ENCODE measurements at regions not wholly inside any gene's neighbourhood (a gene's known extent, or its start where the extent isn't known, plus 50 kb on each side); places are given as distances from the start of the nearest gene placed in this dataset.

- no peak overlapping the region for H3K27ac ChIP-seq (replicated peaks in 1 of 4)
- peak; percentile 12 for DNase-seq (ENCODE audit: extremely low spot score)
- H3K27me3 ChIP-seq = no peaks in the 10 kb centered on the region
- H3K36me3 ChIP-seq = no peaks in the 10 kb centered on the region
- intact Hi-C loops (cut with DNase I) = no loop called here
- H3K9me3 ChIP-seq = peaks cover 0 to 8% (median 0%) of the 10 kb centered on the region in 4 donors
- H3K4me3 ChIP-seq = no peak overlapping the region
- peaks cover 13 to 21% (median 20%) of the 10 kb centered on the region in 4 donors for H3K4me1 ChIP-seq
- no peak for TF ChIP-seq EP300 (IDR thresholded peaks at IDR 0.05)
- TF ChIP-seq CTCF (IDR thresholded peaks at IDR 0.05) = no peak
- TF ChIP-seq POLR2AphosphoS5 (IDR thresholded peaks at IDR 0.05) = no peak
- no peak for TF ChIP-seq POLR2A (IDR thresholded peaks at IDR 0.05; ENCODE audit: low read depth)
- 75% methylated on average over 4 of the region's 4 CpGs for WGBS
These were observed 154.5 kb downstream of the CD83 start for GRCh38 chr6:14271789-14272736.

- 90% methylated on average over 1 of the region's 1 CpG for WGBS
- H3K27ac ChIP-seq (replicated peaks in 1 of 4) = no peak overlapping the region
- TF ChIP-seq POLR2AphosphoS5 (IDR thresholded peaks at IDR 0.05) = no peak
- TF ChIP-seq CTCF (IDR thresholded peaks at IDR 0.05) = no peak
- TF ChIP-seq EP300 (IDR thresholded peaks at IDR 0.05) = no peak
- TF ChIP-seq POLR2A (IDR thresholded peaks at IDR 0.05; ENCODE audit: low read depth) = no peak
- peaks cover 0 to 8% (median 0%) of the 10 kb centered on the region in 4 donors for H3K9me3 ChIP-seq
- no peak for DNase-seq (ENCODE audit: extremely low spot score)
- H3K4me3 ChIP-seq = no peak overlapping the region
- intact Hi-C loops (cut with DNase I) = no loop called here
- H3K27me3 ChIP-seq = no peaks in the 10 kb centered on the region
- H3K36me3 ChIP-seq = no peaks in the 10 kb centered on the region
- H3K4me1 ChIP-seq = peaks cover 13 to 21% (median 20%) of the 10 kb centered on the region in 4 donors
These were observed 155.1 kb downstream of the CD83 start for GRCh38 chr6:14272737-14273085.

GRCh38 chr6:14273191-14273590 is 155.6 kb downstream of the CD83 start:
- no peak overlapping the region for H3K4me3 ChIP-seq
- DNase-seq (ENCODE audit: extremely low spot score) = peak; percentile 66
- WGBS = 85% methylated on average over 8 of the region's 8 CpGs
- peaks cover 13 to 21% (median 20%) of the 10 kb centered on the region in 4 donors for H3K4me1 ChIP-seq
- TF ChIP-seq EP300 (IDR thresholded peaks at IDR 0.05) = no peak
- no peak for TF ChIP-seq POLR2A (IDR thresholded peaks at IDR 0.05; ENCODE audit: low read depth)
- TF ChIP-seq POLR2AphosphoS5 (IDR thresholded peaks at IDR 0.05) = no peak
- TF ChIP-seq CTCF (IDR thresholded peaks at IDR 0.05) = no peak
- no peaks in the 10 kb centered on the region for H3K27me3 ChIP-seq
- intact Hi-C loops (cut with DNase I) = no loop called here
- no peak overlapping the region for H3K27ac ChIP-seq (replicated peaks in 1 of 4)
- H3K9me3 ChIP-seq = peaks cover 0 to 8% (median 0%) of the 10 kb centered on the region in 4 donors
- no peaks in the 10 kb centered on the region for H3K36me3 ChIP-seq

DNA sequence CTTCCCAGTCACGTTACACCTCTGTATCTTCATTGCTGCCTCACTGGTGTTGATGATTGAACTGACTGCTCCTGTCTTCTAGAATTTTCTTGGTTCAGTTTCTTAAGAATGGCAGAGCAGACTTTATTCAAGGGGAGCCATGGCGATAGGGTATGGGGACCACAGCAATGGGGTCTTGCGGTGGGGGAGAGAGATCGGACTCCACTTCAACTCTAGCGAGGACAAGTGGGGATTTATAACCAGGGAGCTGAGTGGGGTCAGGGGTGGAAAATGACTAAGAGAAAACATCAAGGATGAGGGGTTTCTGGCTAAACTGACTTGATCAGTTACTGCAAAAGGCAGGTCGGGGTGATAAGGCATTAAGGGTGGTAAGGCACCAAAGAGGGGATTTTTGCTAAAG is 156.4 kb downstream of the CD83 start:
- H3K36me3 ChIP-seq = no peaks in the 10 kb centered on the region
- H3K4me1 ChIP-seq = peaks cover 13 to 21% (median 20%) of the 10 kb centered on the region in 4 donors
- no peaks in the 10 kb centered on the region for H3K27me3 ChIP-seq
- WGBS = 95% methylated on average over 6 of the region's 6 CpGs
- no peak for DNase-seq (ENCODE audit: extremely low spot score)
- no peak for TF ChIP-seq POLR2A (IDR thresholded peaks at IDR 0.05; ENCODE audit: low read depth)
- TF ChIP-seq CTCF (IDR thresholded peaks at IDR 0.05) = no peak
- no peak for TF ChIP-seq POLR2AphosphoS5 (IDR thresholded peaks at IDR 0.05)
- TF ChIP-seq EP300 (IDR thresholded peaks at IDR 0.05) = no peak
- H3K4me3 ChIP-seq = no peak overlapping the region
- peaks cover 0 to 8% (median 0%) of the 10 kb centered on the region in 4 donors for H3K9me3 ChIP-seq
- H3K27ac ChIP-seq (replicated peaks in 1 of 4) = no peak overlapping the region
- intact Hi-C loops (cut with DNase I) = no loop called here
